SJSA1 (cell line): ENCODE measurements at regions not wholly inside any gene's neighbourhood (a gene's known extent, or its start where the extent isn't known, plus 50 kb on each side); places are given as distances from the start of the nearest gene placed in this dataset.

Experiments used
- DNase-seq, 2 experiments: peaks; one replicate each; pipeline ENCODE4 v3.0.0-alpha.2; 2015 to 2020; ENCODE audit warnings: low spot score in 2 of 2, low read depth in 1 of 2
- H3K27ac ChIP-seq: fragments of 250-450 bp; sonication (Bioruptor Pico); 2 replicates; pipeline ENCODE4 v1.5.1; 2020; ENCODE audit warnings: mild to moderate bottlenecking, moderate library complexity
- H3K27me3 ChIP-seq: fragments of 250-450 bp; sonication (Bioruptor Pico); replicated peaks from 2 replicates; pipeline ENCODE4 v1.5.1; 2020; ENCODE audit warnings: mild to moderate bottlenecking, moderate library complexity
- H3K36me3 ChIP-seq: fragments of 250-450 bp; sonication (Bioruptor Pico); 2 replicates; pipeline ENCODE4 v1.5.1; 2020; ENCODE audit warnings: mild to moderate bottlenecking
- H3K4me1 ChIP-seq: fragments of 250-450 bp; sonication (Bioruptor Pico); replicated peaks from 2 replicates; pipeline ENCODE4 v1.6.1; 2021; ENCODE audit warnings: mild to moderate bottlenecking
- H3K4me3 ChIP-seq: fragments of 250-450 bp; sonication (Bioruptor Pico); 2 replicates; pipeline ENCODE4 v1.5.1; 2020; ENCODE audit warnings: mild to moderate bottlenecking
- H3K9me3 ChIP-seq: fragments of 250-450 bp; sonication (Bioruptor Pico); replicated peaks from 2 replicates; pipeline ENCODE4 v1.5.1; 2020; ENCODE audit warnings: mild to moderate bottlenecking

- no peaks in the 10 kb centered on the region for H3K36me3 ChIP-seq
- no peak for DNase-seq
- no peaks in the 10 kb centered on the region for H3K4me1 ChIP-seq
Observed at GRCh38 chr1:87735750-87736149, 407.1 kb downstream of the LMO4 start.

GRCh38 chr1:87739141-87739540 lies 410.5 kb downstream of the LMO4 start:
- Histone ChIP-seq H3K4me1 (no peaks in the 10 kb centered on the region), H3K36me3 (no peaks in the 10 kb centered on the region), H3K9me3 (no peaks in the 10 kb centered on the region), H3K27me3 (no peaks in the 10 kb centered on the region), H3K4me3 (no peak overlapping the region), H3K27ac (no peak overlapping the region)
- DNase-seq = no peak

More at GRCh38 chr1:87735750-87736149, 407.1 kb downstream of the LMO4 start:
- Histone ChIP-seq H3K9me3 (no peaks in the 10 kb centered on the region), H3K27me3 (no peaks in the 10 kb centered on the region), H3K27ac (no peak overlapping the region), H3K4me3 (no peak overlapping the region)

- no peak for DNase-seq
Observed at GRCh38 chr1:87739704-87740103, 411.0 kb downstream of the LMO4 start.

GRCh38 chr1:87743256-87743655 lies 414.6 kb downstream of the LMO4 start:
- Histone ChIP-seq H3K27me3 (no peaks in the 10 kb centered on the region), H3K4me1 (no peaks in the 10 kb centered on the region), H3K36me3 (no peaks in the 10 kb centered on the region), H3K9me3 (no peaks in the 10 kb centered on the region), H3K27ac (no peak overlapping the region), H3K4me3 (no peak overlapping the region)
- DNase-seq = no peak

More at GRCh38 chr1:87739704-87740103, 411.0 kb downstream of the LMO4 start:
- no peak overlapping the region for H3K4me3 ChIP-seq
- no peak overlapping the region for H3K27ac ChIP-seq
- H3K27me3 ChIP-seq = no peaks in the 10 kb centered on the region
- H3K9me3 ChIP-seq = no peaks in the 10 kb centered on the region
- no peaks in the 10 kb centered on the region for H3K36me3 ChIP-seq
- no peaks in the 10 kb centered on the region for H3K4me1 ChIP-seq

- no peaks in the 10 kb centered on the region for H3K36me3 ChIP-seq
- no peaks in the 10 kb centered on the region for H3K9me3 ChIP-seq
Observed at GRCh38 chr1:87744056-87744455, 415.4 kb downstream of the LMO4 start.

GRCh38 chr1:87744763-87745162 lies 416.1 kb downstream of the LMO4 start:
- H3K27ac ChIP-seq = no peak overlapping the region
- no peaks in the 10 kb centered on the region for H3K4me1 ChIP-seq
- DNase-seq = no peak
- H3K27me3 ChIP-seq = no peaks in the 10 kb centered on the region; the same call in 1 of the 2 replicates
- no peaks in the 10 kb centered on the region for H3K9me3 ChIP-seq
- no peaks in the 10 kb centered on the region for H3K36me3 ChIP-seq
- no peak overlapping the region for H3K4me3 ChIP-seq

More at GRCh38 chr1:87744056-87744455, 415.4 kb downstream of the LMO4 start:
- no peak for DNase-seq
- Histone ChIP-seq H3K27me3 (no peaks in the 10 kb centered on the region), H3K4me3 (no peak overlapping the region), H3K4me1 (no peaks in the 10 kb centered on the region), H3K27ac (no peak overlapping the region)

- H3K36me3 ChIP-seq = no peaks in the 10 kb centered on the region
- no peak overlapping the region for H3K4me3 ChIP-seq
- DNase-seq = no peak
Observed at GRCh38 chr1:87753366-87753765, 424.7 kb downstream of the LMO4 start.

GRCh38 chr1:87754139-87754538 lies 425.5 kb downstream of the LMO4 start:
- Histone ChIP-seq H3K4me1 (no peaks in the 10 kb centered on the region), H3K27ac (no peak overlapping the region), H3K27me3 (no peaks in the 10 kb centered on the region; the same call in 1 of the 2 replicates), H3K36me3 (no peaks in the 10 kb centered on the region), H3K4me3 (no peak overlapping the region), H3K9me3 (no peaks in the 10 kb centered on the region)
- DNase-seq = no peak

More at GRCh38 chr1:87753366-87753765, 424.7 kb downstream of the LMO4 start:
- H3K4me1 ChIP-seq = no peaks in the 10 kb centered on the region
- no peaks in the 10 kb centered on the region for H3K9me3 ChIP-seq
- H3K27ac ChIP-seq = no peak overlapping the region
- no peaks in the 10 kb centered on the region; the same call in 1 of the 2 replicates for H3K27me3 ChIP-seq

- no peaks in the 10 kb centered on the region for H3K4me1 ChIP-seq
Observed at GRCh38 chr1:87757676-87758075, 429.0 kb downstream of the LMO4 start.

GRCh38 chr1:87759421-87760087 lies 430.9 kb downstream of the LMO4 start:
- DNase-seq = no peak
- Histone ChIP-seq H3K27me3 (no peaks in the 10 kb centered on the region), H3K4me3 (no peak overlapping the region), H3K4me1 (no peaks in the 10 kb centered on the region), H3K36me3 (no peaks in the 10 kb centered on the region), H3K9me3 (no peaks in the 10 kb centered on the region), H3K27ac (no peak overlapping the region)

More at GRCh38 chr1:87757676-87758075, 429.0 kb downstream of the LMO4 start:
- Histone ChIP-seq H3K9me3 (no peaks in the 10 kb centered on the region), H3K27me3 (no peaks in the 10 kb centered on the region), H3K4me3 (no peak overlapping the region), H3K27ac (no peak overlapping the region), H3K36me3 (no peaks in the 10 kb centered on the region)
- DNase-seq = no peak

GRCh38 chr1:87760155-87760554 lies 431.5 kb downstream of the LMO4 start:
- H3K9me3 ChIP-seq = no peaks in the 10 kb centered on the region
- H3K4me3 ChIP-seq = no peak overlapping the region
- H3K36me3 ChIP-seq = no peaks in the 10 kb centered on the region
- no peak overlapping the region for H3K27ac ChIP-seq
- H3K27me3 ChIP-seq = no peaks in the 10 kb centered on the region
- H3K4me1 ChIP-seq = no peaks in the 10 kb centered on the region
- DNase-seq = no peak

- no peaks in the 10 kb centered on the region for H3K9me3 ChIP-seq
- no peaks in the 10 kb centered on the region for H3K36me3 ChIP-seq
- H3K4me1 ChIP-seq = no peaks in the 10 kb centered on the region
- no peaks in the 10 kb centered on the region for H3K27me3 ChIP-seq
- no peak for DNase-seq
- H3K4me3 ChIP-seq = no peak overlapping the region
- H3K27ac ChIP-seq = no peak overlapping the region
Observed at GRCh38 chr1:87760654-87761053, 432.0 kb downstream of the LMO4 start.

- no peak for DNase-seq
- Histone ChIP-seq H3K36me3 (no peaks in the 10 kb centered on the region), H3K27ac (no peak overlapping the region), H3K9me3 (no peaks in the 10 kb centered on the region), H3K4me3 (no peak overlapping the region), H3K27me3 (no peaks in the 10 kb centered on the region), H3K4me1 (no peaks in the 10 kb centered on the region)
Observed at GRCh38 chr1:87763483-87763882, 434.8 kb downstream of the LMO4 start.

- no peak for DNase-seq
- Histone ChIP-seq H3K27me3 (no peaks in the 10 kb centered on the region), H3K27ac (no peak overlapping the region), H3K4me1 (no peaks in the 10 kb centered on the region), H3K4me3 (no peak overlapping the region), H3K36me3 (no peaks in the 10 kb centered on the region), H3K9me3 (no peaks in the 10 kb centered on the region)
Observed at GRCh38 chr1:87765057-87765680, 436.5 kb downstream of the LMO4 start.
